ENCODE measurements at regions not wholly inside any gene's neighbourhood (a gene's known extent, or its start where the extent isn't known, plus 50 kb on each side); places are given as distances from the start of the nearest gene placed in this dataset.

DNA sequence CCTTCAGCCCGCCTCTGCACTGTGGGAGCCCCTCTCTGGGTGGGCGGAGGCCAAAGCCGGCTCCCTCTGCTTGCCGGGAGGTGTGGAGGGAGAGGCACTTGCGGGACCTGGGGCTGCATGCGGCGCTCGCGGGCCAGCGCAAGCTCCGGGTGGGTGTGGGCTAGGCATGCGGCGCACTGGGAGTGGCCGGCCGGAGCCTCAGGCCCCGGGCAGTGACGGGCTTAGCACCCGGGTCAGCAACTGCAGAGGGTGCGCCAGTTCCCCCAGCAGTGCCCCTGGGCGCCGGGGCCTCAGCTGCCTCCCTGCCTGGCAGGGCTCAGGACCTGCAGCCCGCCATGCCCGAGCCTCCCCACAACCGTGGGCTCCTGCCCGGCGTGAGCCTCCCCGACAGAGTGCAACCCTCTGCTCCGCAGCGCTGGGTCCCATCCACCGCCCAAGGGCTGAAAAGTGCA lies 98.9 kb upstream of the POU1F1 start:
- TF ChIP-seq, protein P1, sequence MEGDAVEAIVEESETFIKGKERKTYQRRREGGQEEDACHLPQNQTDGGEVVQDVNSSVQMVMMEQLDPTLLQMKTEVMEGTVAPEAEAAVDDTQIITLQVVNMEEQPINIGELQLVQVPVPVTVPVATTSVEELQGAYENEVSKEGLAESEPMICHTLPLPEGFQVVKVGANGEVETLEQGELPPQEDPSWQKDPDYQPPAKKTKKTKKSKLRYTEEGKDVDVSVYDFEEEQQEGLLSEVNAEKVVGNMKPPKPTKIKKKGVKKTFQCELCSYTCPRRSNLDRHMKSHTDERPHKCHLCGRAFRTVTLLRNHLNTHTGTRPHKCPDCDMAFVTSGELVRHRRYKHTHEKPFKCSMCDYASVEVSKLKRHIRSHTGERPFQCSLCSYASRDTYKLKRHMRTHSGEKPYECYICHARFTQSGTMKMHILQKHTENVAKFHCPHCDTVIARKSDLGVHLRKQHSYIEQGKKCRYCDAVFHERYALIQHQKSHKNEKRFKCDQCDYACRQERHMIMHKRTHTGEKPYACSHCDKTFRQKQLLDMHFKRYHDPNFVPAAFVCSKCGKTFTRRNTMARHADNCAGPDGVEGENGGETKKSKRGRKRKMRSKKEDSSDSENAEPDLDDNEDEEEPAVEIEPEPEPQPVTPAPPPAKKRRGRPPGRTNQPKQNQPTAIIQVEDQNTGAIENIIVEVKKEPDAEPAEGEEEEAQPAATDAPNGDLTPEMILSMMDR (IDR thresholded peaks at IDR 0.05) = no peak
- TF ChIP-seq POLR2AphosphoS5 (IDR thresholded peaks at IDR 0.05) = no peak

Data from gastroesophageal sphincter (tissue), 3 donors.